Neuronal stem cell (in vitro differentiated cells): ENCODE measurements at regions not wholly inside any gene's neighbourhood (a gene's known extent, or its start where the extent isn't known, plus 50 kb on each side); places are given as distances from the start of the nearest gene placed in this dataset.
"Not testable (repeated sequence)": the region's sequence is repeated elsewhere in the genome, so short reads cannot be mapped to it uniquely, and the experiment has no call there.

ENCODE experiments used
- DNase-seq: peaks from one replicate; pipeline ENCODE4 v3.0.0-alpha.2; 2013; ENCODE audit warnings: low spot score
- H2AFZ ChIP-seq: one replicate; pipeline ENCODE4 v1.6.1; 2013; ENCODE audit warnings: mild to moderate bottlenecking, low read length, inconsistent platforms
- H2AK5ac ChIP-seq: 2 replicates; pipeline ENCODE4 v1.6.1; 2013; ENCODE audit warnings: low read depth, mild to moderate bottlenecking, inconsistent platforms, low read length, moderate library complexity, mixed read lengths
- H2BK120ac ChIP-seq: 2 replicates; pipeline ENCODE4 v1.6.1; 2013; ENCODE audit warnings: low read depth, mild to moderate bottlenecking, inconsistent platforms, low read length, moderate library complexity, mixed read lengths
- H2BK12ac ChIP-seq: one replicate; pipeline ENCODE4 v1.6.1; 2013; ENCODE audit warnings: low read length, inconsistent platforms
- H2BK15ac ChIP-seq: 2 replicates; pipeline ENCODE4 v1.6.1; 2013; ENCODE audit warnings: mild to moderate bottlenecking, low read length, inconsistent platforms, mixed read lengths
- H2BK5ac ChIP-seq: one replicate; pipeline ENCODE4 v1.6.1; 2013; ENCODE audit warnings: inconsistent platforms, mild to moderate bottlenecking, low read length, moderate library complexity
- H3K14ac ChIP-seq: one replicate; pipeline ENCODE4 v1.6.1; 2013; ENCODE audit warnings: low read length, inconsistent platforms
- H3K18ac ChIP-seq: 2 replicates; pipeline ENCODE4 v1.6.1; 2013; ENCODE audit warnings: low read length, inconsistent platforms
- H3K23ac ChIP-seq: 2 replicates; pipeline ENCODE4 v1.6.1; 2013; ENCODE audit warnings: low read depth, mild to moderate bottlenecking, mixed read lengths, low read length, inconsistent platforms; ENCODE audit not compliant: poor library complexity
- H3K27ac ChIP-seq: replicated peaks from 3 replicates; pipeline ENCODE4 v1.5.1; 2013; ENCODE audit warnings: low read length, inconsistent platforms
- H3K27me3 ChIP-seq, 3 experiments: 2 replicates each; pipeline ENCODE4 v1.6.1; 2013; ENCODE audit warnings: low read length in 3 of 3, mild to moderate bottlenecking in 2 of 3, inconsistent platforms in 1 of 3, low read depth in 1 of 3, mixed read lengths in 1 of 3, moderate library complexity in 1 of 3; ENCODE audit not compliant: control insufficient read depth in 3 of 3, insufficient read depth in 3 of 3
- H3K36me3 ChIP-seq, 2 donors: replicated peaks in 1 of 2; 2 replicates each; pipeline ENCODE4 v1.6.1; 2013; ENCODE audit warnings: low read length in 2 of 2; ENCODE audit not compliant: control insufficient read depth in 2 of 2, insufficient read depth in 2 of 2
- H3K4ac ChIP-seq: 2 replicates; pipeline ENCODE4 v1.6.1; 2013; ENCODE audit warnings: inconsistent platforms, mild to moderate bottlenecking, low read length, moderate library complexity
- H3K4me1 ChIP-seq, 2 donors: 1 replicate in 1 of 2; 2 replicates in 1 of 2; pipeline ENCODE4 v1.6.1; 2013; ENCODE audit warnings: low read length in 2 of 2, low read depth in 1 of 2; ENCODE audit not compliant: control insufficient read depth in 2 of 2, insufficient read depth in 1 of 2
- H3K4me2 ChIP-seq: one replicate; pipeline ENCODE4 v1.6.1; 2013; ENCODE audit warnings: mild to moderate bottlenecking, low read length, inconsistent platforms; ENCODE audit not compliant: insufficient read depth, poor library complexity, severe bottlenecking
- H3K4me3 ChIP-seq, 2 donors: 2 replicates each; pipeline ENCODE4 v1.5.1; 2013; ENCODE audit warnings: low read length in 2 of 2, mild to moderate bottlenecking in 2 of 2, inconsistent platforms in 1 of 2, moderate library complexity in 1 of 2
- H3K79me1 ChIP-seq: one replicate; pipeline ENCODE4 v1.6.1; 2013; ENCODE audit warnings: low read depth, mild to moderate bottlenecking, inconsistent platforms, low read length, moderate library complexity
- H3K9ac ChIP-seq: one replicate; pipeline ENCODE4 v1.6.1; 2013; ENCODE audit warnings: mild to moderate bottlenecking, low read depth, low read length, inconsistent platforms; ENCODE audit not compliant: poor library complexity
- H3K9me3 ChIP-seq, 2 donors: replicated peaks in 1 of 2; 2 replicates each; pipeline versions ENCODE3 to v1.6.1; 2013; ENCODE audit warnings: low read length in 2 of 2, mild to moderate bottlenecking in 2 of 2, inconsistent platforms in 1 of 2, low read depth in 1 of 2, mixed read lengths in 1 of 2, moderate library complexity in 1 of 2; ENCODE audit not compliant: control insufficient read depth in 2 of 2, insufficient read depth in 1 of 2
- H4K8ac ChIP-seq: one replicate; pipeline ENCODE4 v1.6.1; 2013; ENCODE audit warnings: low read depth, mild to moderate bottlenecking, inconsistent platforms, low read length, moderate library complexity
- H4K91ac ChIP-seq: one replicate; pipeline ENCODE4 v1.6.1; 2013; ENCODE audit warnings: low read length, low read depth, mild to moderate bottlenecking, inconsistent platforms; ENCODE audit not compliant: poor library complexity
- WGBS, 2 donors: extraction: QIAGEN DNeasy Blood & Tissue Kit; methylation state at CpG; one replicate each; pipeline ENCODE4 v1.1.7; 2013; ENCODE audit warnings: missing lambda C conversion rate in 2 of 2, mixed read lengths in 1 of 2; ENCODE audit not compliant: insufficient read length in 2 of 2, insufficient replicate concordance in 1 of 2; ENCODE audit errors: extremely low coverage in 2 of 2; 5-methylcytosine and 5-hydroxymethylcytosine counted together

GRCh38 chr7:86987358-86987757, 72.1 kb downstream of the ELAPOR2 start:
- not testable (repeated sequence) for H3K4ac ChIP-seq, H4K8ac ChIP-seq, H2AFZ ChIP-seq, H3K14ac ChIP-seq, H4K91ac ChIP-seq, H2BK15ac ChIP-seq, DNase-seq, H2BK120ac ChIP-seq, H2BK5ac ChIP-seq, H2AK5ac ChIP-seq, H3K36me3 ChIP-seq, H3K4me2 ChIP-seq, H3K9me3 ChIP-seq, H3K4me1 ChIP-seq, H3K27ac ChIP-seq, H3K23ac ChIP-seq, H2BK12ac ChIP-seq, H3K27me3 ChIP-seq, H3K18ac ChIP-seq, H3K79me1 ChIP-seq, H3K9ac ChIP-seq, H3K4me3 ChIP-seq
- WGBS, 2 donors, result no CpG with 5 or more reads among the region's 3 CpGs

GRCh38 chr7:86985342-86985741, 74.1 kb downstream of the ELAPOR2 start:
- WGBS, 2 donors, result no CpG with 5 or more reads among the region's 3 CpGs
- not testable (repeated sequence) for DNase-seq, H3K4ac ChIP-seq

GRCh38 chr7:86983654-86984053, 75.8 kb downstream of the ELAPOR2 start:
- not testable (repeated sequence) for H2BK15ac ChIP-seq, H3K23ac ChIP-seq, H3K9ac ChIP-seq, H3K9me3 ChIP-seq, H3K27ac ChIP-seq, H2BK120ac ChIP-seq, H3K36me3 ChIP-seq, H3K14ac ChIP-seq, H3K4ac ChIP-seq, H2BK12ac ChIP-seq, DNase-seq, H3K18ac ChIP-seq, H2BK5ac ChIP-seq, H2AFZ ChIP-seq, H3K79me1 ChIP-seq, H4K8ac ChIP-seq, H3K4me1 ChIP-seq, H3K4me3 ChIP-seq, H3K4me2 ChIP-seq, H2AK5ac ChIP-seq, H3K27me3 ChIP-seq, H4K91ac ChIP-seq
- no CpG with 5 or more reads among the region's 1 CpG for WGBS, 2 donors

More at GRCh38 chr7:86985342-86985741, 74.1 kb downstream of the ELAPOR2 start:
- H2BK15ac ChIP-seq, H3K9ac ChIP-seq, H3K14ac ChIP-seq, H3K4me3 ChIP-seq, H4K91ac ChIP-seq, H3K79me1 ChIP-seq, H3K27ac ChIP-seq, H2AK5ac ChIP-seq, H3K9me3 ChIP-seq, H2BK120ac ChIP-seq, H3K4me1 ChIP-seq, H2AFZ ChIP-seq, H3K36me3 ChIP-seq, H3K4me2 ChIP-seq, H3K18ac ChIP-seq, H3K23ac ChIP-seq, H2BK5ac ChIP-seq, H3K27me3 ChIP-seq, H4K8ac ChIP-seq, H2BK12ac ChIP-seq: not testable (repeated sequence)

DNA sequence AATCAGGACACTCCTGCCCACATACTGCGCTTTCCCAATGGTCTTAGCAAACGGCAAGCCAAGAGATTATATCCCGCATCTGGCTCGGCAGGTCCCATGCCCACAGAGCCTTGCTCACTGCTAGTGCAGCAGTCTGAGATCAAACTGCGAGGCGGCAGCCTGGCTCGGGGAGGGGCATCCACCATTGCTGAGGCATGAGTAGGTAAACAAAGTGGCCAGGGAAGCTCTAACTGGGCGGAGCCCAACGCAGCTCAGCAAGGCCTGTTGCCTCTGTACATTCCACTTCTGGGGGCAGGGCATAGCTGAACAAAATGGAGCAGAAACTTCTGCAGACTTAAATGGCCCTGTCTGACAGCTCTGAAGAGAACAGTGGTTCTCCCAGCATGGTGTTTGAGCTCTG, 77.5 kb downstream of the ELAPOR2 start:
- H3K79me1 ChIP-seq, H2BK12ac ChIP-seq, H3K18ac ChIP-seq, H2BK15ac ChIP-seq, H3K4me2 ChIP-seq, H4K91ac ChIP-seq, H3K27me3 ChIP-seq, H3K4me3 ChIP-seq, H3K36me3 ChIP-seq, H4K8ac ChIP-seq, H2AFZ ChIP-seq, H2BK5ac ChIP-seq, H3K23ac ChIP-seq, DNase-seq, H3K4me1 ChIP-seq, H3K9ac ChIP-seq, H3K14ac ChIP-seq, H3K4ac ChIP-seq, H2BK120ac ChIP-seq, H3K27ac ChIP-seq, H3K9me3 ChIP-seq, H2AK5ac ChIP-seq: not testable (repeated sequence)
- WGBS, 2 donors, result no CpG with 5 or more reads among the region's 9 CpGs
